HT-29 (cell line): ENCODE measurements at regions not wholly inside any gene's neighbourhood (a gene's known extent, or its start where the extent isn't known, plus 50 kb on each side); places are given as distances from the start of the nearest gene placed in this dataset.

Experiments used
- DNase-seq: peaks from one replicate; pipeline ENCODE4 v3.0.0-alpha.2; 2015; ENCODE audit warnings: low spot score

DNA sequence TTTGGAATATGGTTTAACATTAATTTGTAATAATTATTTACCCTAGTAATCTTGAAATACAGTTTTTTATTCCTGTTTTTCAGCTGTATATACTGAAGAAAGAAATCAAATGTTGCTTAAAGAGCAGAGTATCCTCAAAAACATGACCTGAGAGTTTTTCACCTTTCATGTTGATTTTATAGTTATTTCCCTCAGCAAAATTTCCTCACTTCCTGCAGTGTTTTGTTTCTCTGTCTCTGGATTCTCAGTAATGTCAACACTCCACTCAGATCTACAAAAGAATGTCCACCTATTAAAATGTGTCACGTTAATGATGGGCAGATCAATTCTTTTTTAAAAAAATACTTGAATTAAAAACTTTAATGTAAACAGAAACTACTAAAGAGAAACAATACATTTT, 398.3 kb downstream of the ANXA1 start:
- no peak for DNase-seq

DNA sequence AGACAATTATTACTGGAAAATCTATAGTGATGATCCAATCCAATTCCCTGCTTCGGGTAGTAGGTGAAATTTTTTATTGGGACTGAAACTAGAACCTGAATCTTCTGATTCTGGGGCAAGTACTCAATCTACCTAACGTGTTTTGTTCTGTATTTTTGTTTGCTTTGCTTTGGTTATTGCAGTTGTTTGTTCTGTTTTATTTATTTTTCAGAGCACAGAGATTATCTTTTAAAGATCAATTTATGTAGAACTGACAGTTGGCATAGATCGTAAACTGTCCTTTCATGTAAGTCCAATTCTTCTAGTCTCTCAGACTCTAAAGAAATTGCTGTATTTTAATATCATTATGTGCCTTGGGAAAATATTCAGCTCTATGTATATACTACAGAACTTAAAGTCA, 401.6 kb downstream of the ANXA1 start:
- no peak for DNase-seq

DNA sequence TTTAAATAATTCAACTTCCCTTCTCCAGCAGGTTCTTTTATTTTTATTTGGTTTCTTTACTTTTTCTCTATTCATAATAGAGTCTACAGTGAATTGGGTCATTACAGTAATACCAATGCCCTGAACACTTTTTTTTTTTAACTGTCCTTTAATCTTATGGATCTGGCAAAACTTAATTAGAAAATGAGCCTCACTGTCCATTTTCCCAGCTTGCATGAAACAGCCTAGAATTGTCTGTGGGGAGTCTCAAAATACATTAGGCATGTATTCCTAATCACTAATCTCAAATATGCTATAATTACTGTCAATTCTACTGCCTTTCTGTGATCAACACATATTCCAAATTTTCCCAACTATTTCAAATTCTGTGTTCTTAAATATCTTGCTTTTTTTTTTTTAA, 406.8 kb downstream of the ANXA1 start:
- DNase-seq = no peak

DNA sequence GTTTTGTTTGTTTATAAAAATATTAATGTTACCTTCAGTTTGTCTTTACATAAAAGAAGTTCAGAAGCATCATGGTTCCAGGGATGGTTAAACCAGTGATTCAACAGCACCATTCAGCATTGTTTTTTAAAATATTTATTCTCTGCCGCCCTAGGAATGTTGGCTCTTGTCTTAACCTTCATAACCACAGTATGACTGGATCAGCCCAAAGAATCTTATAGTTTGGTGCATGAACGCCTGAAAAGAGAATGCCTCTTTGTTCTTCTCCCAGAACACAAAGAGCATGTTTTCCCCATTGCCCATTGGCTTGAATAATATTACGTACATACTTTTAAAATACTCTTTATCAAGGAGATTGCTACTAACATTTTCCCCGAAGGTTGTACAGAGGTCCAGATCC, 413.4 kb downstream of the ANXA1 start:
- DNase-seq = no peak

DNA sequence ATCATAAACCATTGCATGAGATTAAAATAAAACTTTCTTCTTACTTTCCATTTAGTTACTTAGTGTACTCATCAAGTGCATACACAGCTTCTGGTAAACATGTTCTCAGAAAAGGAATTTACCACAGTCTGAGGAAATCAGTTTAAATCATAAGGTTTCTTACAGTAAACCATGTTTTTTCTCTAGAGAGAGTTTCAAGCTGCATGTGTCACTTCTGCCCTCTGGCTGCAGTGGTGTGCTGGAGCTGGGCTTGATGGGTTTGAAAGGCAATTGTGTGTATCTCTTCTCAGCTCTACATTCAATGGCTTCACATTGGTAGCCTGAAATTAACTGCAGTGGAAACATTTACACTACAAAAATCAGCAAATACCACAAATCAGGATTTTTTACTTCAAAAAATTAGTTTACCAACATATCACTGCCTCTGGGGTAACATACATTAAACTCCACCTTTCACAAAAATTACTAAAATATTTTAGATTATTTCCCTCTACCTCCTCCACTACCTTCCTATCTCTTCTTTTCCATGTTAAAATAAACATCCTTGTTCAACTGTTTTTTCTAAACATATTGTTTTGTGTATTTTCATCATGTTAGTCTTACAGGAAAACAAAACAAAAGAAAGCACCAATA, 414.3 kb downstream of the ANXA1 start:
- DNase-seq = peak; percentile 42

DNA sequence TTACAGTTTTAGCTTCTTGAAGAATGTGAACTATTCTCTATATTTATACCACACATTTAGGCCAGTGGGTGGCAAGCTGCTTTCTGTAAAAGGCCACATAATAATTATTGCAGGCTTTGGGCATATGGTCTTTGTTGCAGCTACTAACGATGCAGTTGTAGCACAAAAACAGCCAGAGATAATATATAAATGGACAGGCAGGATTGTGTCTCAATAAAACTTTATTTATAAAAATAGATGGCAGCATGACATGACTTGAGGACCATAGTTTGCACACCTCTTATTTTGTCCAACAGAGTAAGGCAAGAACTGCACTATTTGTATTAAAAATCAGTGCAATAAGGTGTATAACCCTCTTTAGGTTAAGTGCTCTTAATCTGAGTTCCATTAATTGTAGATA, 415.0 kb downstream of the ANXA1 start:
- DNase-seq = no peak

DNA sequence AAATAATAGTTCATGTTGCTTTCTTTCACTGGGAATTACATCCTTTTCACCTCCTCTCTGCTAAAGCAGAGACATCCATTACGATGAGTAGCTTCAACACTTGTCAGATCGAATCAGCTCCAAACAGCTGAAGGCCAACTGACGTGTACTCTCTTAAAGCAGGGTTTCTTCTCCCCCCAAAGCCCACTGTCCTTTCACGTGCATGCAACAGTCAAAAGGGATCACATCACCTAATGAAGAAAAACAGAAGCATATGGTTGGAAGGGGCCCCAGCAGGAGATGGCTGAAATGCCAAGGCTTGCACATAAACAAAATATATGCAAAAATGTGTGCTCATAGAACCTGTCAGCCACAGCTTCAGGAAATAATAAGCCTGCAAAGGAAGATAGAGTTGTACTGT, 421.6 kb downstream of the ANXA1 start:
- DNase-seq = no peak

DNA sequence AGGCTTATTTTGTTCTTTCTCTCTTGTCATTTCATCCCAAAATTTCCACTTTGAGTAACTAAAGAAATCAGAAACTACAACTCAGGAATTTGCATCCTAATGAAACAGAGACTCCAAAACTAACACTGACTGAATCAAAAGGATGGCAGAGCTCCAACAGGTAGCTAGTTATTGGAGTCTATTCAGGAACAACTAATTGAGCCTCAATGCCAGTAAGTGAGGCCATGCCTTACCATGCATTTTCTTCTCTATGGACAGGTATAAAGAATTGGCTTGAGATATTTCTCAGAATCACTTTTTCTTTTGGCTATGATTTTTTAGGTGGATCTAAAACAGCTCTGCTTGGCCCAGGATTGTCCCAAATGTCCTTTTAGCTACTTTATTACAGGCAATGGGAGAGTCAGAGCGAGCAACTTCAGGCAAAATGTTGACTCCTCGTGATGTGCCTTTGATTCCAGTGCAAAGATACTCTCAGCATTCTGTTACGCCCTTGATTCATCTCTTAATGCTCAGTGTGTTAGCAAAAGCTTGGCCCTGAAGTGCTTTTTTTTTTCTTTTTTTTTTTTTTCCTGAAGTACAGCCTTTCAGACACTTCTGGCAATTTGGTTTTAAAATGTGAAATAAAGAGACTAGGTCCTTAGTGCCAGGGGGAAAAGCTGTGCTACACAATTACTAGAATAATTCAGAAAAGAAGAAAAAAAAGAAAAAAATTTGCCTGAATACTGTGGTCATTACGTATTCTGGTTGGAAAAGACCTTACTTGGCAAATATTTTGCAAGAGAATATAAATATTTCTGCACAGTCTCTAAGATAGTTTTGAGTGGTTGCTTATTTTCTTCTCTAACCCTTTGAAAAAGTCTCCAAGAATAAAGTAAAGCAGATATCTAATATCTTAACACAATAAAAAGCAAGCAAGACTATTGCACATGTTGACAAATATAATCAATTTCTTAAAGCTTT, 423.7 kb downstream of the ANXA1 start:
- no peak for DNase-seq

DNA sequence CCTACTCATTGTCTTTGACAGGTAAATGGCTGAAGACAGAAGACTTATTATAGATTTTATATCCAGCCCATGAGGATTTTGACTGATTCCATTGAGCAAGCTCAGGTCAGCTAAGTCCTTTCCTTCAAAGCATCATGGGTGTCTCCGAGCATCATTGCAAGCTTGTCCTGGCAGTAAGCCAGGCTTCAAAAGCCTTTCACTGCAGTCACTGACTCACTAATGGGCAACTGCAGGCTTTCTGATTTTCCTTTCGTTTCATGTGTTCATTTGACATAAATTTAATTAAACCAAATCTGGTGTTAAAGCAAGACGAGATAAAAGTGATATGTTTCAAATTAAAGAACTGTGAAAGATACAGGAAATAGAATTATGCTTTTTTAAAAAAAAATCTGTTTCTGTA, 426.2 kb downstream of the ANXA1 start:
- no peak for DNase-seq

DNA sequence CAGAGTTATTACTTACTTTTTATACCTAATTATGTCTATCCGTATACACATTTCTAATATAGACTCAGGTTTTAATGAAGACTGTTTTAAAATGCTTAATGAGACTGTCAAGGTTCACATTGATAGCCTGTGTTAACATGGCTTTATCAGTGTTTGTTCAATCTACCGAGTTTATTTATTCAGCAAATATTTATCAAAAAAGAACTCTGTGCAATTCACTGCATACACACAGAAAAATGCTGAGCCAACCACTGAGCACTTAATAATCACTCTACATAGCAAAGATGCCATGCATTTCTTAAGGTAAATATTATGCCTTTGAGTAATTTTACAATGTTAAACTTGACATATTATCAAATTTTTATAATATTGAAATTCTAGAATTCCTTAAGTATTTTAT, 428.2 kb downstream of the ANXA1 start:
- DNase-seq = no peak

DNA sequence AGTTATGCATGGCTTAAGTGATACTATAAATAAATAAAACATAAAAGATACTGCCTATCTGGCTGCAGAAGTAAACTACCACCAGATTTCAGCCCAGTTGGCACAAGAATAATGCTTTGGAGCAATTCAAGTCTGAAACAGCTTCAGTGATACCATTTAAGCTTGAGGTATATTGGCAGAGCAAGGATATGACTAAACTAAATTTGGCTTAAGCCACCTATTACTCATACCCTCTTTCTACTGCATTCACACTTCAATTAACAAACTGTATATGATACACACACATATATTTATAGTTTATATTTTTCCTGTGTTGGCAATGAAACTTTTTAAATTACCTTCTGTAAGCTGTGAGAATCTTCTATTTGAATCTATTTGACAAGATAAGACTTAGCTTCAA, 431.9 kb downstream of the ANXA1 start:
- no peak for DNase-seq

DNA sequence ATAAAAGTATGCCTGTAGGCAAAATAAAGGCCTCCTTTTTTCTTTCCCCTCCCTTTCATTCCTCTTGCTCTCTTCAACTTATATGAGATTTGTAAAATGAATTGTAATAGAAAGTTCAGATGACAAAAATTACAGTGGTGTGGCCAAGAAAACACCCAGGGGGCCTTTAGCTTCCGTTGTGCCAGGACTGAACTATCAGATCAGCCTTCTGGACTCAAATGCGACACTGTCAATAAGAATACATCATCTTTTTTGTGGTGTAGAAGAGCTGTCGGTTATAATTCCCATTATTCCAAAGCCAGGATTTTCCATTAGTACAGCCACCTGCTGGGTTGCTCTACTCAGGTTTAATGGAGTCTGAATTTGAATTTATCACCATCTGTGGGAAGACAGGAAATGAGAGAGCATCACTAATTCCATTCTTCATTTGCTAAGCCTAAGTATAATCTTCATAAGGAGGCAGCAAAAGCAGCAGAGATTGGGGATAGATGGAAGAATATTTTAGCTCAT, 443.4 kb downstream of the ANXA1 start:
- no peak for DNase-seq

DNA sequence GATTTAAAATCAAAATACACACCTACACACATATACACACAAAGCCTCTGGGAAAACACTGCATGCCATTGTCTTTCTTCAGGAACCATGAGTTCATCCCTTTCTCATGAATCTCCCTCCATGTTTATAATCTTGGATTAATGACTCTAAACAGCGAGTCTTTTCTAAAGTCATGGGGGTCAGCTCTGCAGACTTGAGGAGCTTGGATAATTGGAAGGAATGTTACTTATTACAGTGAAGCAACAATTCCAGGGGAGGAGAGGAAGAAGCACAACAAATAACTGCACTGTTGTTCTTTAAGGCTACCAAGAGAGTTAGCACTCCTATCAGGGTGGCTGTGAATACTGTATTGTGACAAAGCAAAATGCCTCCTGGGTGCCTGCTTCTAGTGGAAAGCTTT, 444.7 kb downstream of the ANXA1 start:
- no peak for DNase-seq

DNA sequence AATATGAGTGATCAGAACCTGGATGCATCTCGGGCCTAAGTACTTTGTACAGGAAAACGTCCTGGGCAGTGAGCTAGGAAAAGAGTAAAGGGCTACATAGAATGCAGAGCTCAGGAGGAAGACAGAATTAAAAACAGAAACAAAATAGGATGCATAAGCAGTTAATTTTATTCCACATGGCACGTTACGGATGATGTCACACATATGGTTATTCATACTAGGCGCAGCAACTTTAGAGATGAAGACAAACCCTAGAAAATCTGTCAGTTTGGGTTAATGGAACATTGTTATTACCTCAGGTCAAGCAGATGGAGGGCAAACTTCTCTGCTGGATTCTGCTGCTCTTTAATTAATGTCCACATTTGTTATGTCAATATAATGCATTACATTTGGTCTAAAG, 445.4 kb downstream of the ANXA1 start:
- DNase-seq = no peak

DNA sequence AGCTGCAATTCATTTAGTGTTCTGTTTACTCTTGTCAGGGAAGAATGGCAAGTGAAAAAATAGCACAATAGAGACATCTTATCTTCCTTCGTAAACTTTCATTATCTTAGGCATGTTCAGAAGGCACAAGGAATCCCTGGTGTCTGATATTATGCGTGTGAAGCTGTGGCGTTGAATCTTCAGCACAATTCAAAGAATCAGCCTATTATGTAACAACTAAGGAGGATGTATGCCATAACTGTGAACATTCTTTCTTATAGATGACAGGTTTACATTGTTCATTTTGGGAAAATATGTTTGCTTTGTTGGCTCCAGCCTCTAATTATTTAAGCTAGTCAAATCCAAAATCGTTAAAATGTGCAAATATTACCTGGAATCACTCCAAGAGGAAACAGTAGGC, 446.1 kb downstream of the ANXA1 start:
- no peak for DNase-seq

DNA sequence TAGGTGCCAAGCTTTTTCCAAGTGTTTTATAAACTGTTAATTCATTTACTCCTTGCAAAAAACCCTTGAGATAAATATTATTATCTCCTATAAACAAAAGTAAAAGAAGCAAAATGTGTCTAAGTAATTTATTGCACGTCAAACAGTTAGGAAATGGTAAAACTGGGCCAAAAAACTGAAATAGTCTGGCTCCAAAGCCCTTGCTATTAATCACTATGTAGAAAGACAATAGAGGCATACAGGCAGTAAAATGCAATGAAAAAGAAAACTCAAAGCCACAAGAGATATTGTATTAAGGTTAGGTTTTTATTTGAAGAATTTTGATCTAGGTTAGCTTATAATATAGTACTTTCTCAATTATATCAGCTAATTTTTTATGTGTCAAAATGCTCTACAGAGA, 457.7 kb downstream of the ANXA1 start:
- DNase-seq = no peak

DNA sequence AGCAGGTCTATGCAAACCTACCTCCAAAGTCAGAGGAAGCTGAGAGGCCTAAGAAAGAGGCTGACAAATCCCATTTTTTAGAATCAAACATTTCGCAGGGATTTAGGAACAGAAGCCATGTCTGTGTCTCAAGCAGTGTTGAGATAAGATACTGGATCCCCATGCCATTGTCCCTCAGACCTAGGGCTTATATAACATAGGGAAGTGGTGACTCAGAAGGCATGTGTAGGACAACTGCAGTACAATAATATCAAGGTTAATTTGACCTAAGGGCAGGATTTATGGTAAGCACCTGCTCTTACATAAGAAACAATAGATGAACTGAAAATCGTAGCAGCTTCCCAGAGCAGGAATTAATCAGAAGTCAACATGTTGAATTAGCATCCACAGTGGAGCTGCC, 459.4 kb downstream of the ANXA1 start:
- no peak for DNase-seq

DNA sequence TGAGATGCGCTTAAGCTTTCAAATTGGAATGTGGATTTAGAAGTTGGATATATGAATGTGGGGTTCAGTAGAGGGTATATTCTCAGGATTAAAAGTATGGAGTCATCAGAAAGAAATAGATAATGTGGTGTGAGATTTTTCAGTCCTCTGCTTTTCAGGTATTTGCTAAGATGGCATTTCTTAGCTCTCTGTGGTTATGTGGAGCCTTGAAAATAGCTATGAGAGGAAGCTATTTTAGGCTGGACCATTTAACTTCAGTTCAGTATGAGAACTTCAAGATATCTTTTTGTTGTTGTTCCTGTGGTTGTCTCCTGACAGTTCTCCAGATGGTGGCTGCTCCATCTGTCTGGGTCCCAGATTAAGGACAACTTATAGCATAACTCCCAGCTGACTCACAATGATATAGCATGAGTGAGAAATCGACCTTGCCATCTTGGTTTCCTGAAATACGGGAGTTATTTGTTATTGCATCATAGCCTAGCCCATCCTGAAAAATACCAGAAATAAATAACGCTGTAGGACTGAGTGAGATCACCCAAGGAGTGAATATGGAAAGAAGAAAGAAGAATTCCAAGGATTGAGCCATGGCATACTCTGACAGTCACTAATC, 461.5 kb downstream of the ANXA1 start:
- DNase-seq = no peak

DNA sequence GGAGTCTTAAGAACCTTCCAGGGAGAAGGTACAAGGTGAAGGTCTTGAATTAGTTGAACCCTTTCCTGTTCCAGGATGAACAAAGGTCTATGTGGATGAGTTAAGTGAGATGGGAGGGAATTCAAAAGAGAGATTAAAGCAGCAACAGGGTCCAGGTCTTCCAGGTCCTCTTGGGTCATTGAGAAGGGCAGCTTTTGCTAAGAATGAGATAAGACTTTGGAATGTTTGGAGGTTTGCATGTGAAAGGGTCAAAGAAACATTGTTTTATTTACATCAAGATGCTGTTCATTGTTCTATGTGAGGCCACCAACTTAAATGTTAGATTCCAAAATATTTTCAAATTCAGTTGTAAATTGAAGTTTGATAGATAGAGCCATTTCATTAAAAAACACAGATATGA, 463.9 kb downstream of the ANXA1 start:
- DNase-seq = no peak

DNA sequence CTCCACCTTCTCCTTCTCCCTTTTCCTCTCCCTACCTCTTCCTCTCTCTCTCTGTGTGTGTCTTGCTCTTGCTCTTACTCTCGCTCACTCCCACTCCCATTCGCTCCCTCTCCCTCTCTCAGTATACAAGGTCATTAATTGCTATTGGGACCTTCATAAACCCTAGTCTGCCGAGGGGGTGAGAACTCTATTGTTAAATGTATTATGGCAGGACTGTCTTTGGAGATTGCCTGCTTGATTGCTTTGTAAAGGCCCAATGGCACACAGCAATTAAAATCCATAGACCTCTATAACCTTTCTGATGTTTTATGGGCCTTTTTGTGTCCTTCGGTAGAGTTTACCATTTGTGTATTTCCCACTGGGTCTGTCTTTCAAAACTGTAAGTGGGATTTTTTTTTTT, 465.9 kb downstream of the ANXA1 start:
- DNase-seq = no peak

DNA sequence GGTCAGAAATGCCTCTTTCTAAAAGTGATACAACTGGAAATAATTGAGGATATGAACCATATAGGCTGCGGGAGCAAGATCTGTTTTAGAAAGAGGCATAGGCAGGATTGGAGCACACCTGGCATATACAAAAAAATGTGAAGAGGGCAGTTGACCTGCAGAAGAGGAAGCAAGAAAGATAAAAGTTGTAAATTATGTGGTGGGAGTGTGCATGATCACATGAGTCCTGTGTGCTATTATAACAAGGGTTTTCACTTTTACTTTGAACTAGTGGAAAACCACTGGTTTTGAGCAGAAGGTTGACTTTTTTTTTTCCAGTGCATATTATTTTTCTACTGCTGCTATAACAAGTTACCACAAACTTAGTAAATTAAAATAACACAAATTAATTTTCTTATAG, 489.3 kb downstream of the ANXA1 start:
- no peak for DNase-seq

DNA sequence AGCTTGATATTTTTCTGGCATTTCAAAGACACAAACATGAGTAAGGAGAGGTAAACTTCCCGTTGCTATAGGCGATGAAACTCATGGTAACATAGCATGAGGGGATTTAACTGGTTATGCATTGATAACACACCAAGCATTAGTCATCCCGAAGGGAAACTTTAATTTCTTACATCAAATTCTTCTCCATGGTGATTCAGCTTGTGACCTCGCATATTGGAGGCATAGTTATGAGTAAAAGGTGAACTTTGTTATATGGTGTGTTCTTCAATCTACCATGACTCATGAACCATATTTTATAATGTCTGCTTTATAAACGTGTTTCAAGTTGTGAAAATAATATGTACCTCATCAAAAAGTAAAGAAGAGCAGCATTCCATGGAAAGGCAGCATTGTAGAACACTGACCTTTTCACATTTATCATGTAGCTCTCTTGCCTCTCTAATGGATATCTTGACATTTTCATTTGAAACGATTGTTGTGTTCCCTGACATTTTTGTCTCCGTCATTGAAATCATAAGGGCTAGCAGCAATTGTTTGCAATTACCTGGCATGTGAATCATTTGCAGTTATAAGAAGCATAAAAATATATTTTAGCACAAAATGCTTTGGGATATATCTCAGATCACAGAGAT, 491.8 kb downstream of the ANXA1 start:
- peak; percentile 3 for DNase-seq
